Calu3 (cell line): ENCODE measurements at regions not wholly inside any gene's neighbourhood (a gene's known extent, or its start where the extent isn't known, plus 50 kb on each side); places are given as distances from the start of the nearest gene placed in this dataset.

Experiments
- BruUV-seq: library from RNA; stranded (reverse); fragments of 400-500 nt; replicated peaks from 2 replicates; lab custom pipeline; 2021; lab: Mats Ljungman, UMichigan
- CTCF ChIA-PET: fragments of 300-600 bp; sonication (Branson Sonifier 250); formaldehyde crosslinking; loops from one replicate; lab custom pipeline; 2022; ENCODE audit warnings: antibody characterized with exemption; lab: Charles Lee
- DNase-seq: peaks from one replicate; pipeline ENCODE4 v3.0.0; 2022
- H3K27ac Mint-ChIP-seq: one replicate; pipeline ENCODE4 v1.8.0; 2022; ENCODE audit warnings: mixed read lengths; ENCODE audit not compliant: unreplicated experiment
- H3K27me3 Mint-ChIP-seq: one replicate; pipeline ENCODE4 v1.8.0; 2022; ENCODE audit warnings: mixed read lengths; ENCODE audit not compliant: unreplicated experiment
- H3K36me3 Mint-ChIP-seq: one replicate; pipeline ENCODE4 v1.8.0; 2022; ENCODE audit warnings: mild to moderate bottlenecking, moderate library complexity, mixed read lengths; ENCODE audit not compliant: insufficient read depth, unreplicated experiment
- H3K4me1 Mint-ChIP-seq: one replicate; pipeline ENCODE4 v1.8.0; 2022; ENCODE audit warnings: mild to moderate bottlenecking, low read depth, mixed read lengths; ENCODE audit not compliant: unreplicated experiment
- H3K4me3 Mint-ChIP-seq: one replicate; pipeline ENCODE4 v1.8.0; 2022; ENCODE audit warnings: mild to moderate bottlenecking, low read depth, moderate library complexity, mixed read lengths; ENCODE audit not compliant: unreplicated experiment
- H3K9me3 Mint-ChIP-seq: one replicate; pipeline ENCODE4 v1.8.0; 2022; ENCODE audit warnings: low read depth, mixed read lengths; ENCODE audit not compliant: unreplicated experiment
- CTCF ChIP-seq: fragments of 200-600 bp; IDR thresholded peaks from one replicate; pipeline ENCODE4 v1.8.0; 2022; ENCODE audit warnings: antibody characterized with exemption; ENCODE audit not compliant: unreplicated experiment
- intact Hi-C: fragments of 100-400 bp; cut with micrococcal nuclease; formaldehyde crosslinking; loops from one replicate; pipeline ENCODE4 v1.10.0; 2022; ENCODE audit not compliant: unreplicated experiment

- no peaks in the 10 kb centered on the region for H3K36me3 Mint-ChIP-seq
- peaks cover 18% of the 10 kb centered on the region for H3K27me3 Mint-ChIP-seq
- no peaks in the 10 kb centered on the region for H3K4me1 Mint-ChIP-seq
- TF ChIP-seq CTCF, result no peak
- H3K4me3 Mint-ChIP-seq, result no peak overlapping the region
- CTCF ChIA-PET, result no interaction called here
- H3K9me3 Mint-ChIP-seq, result no peaks in the 10 kb centered on the region
- no TSS peak for BruUV-seq
- DNase-seq, result no peak
- intact Hi-C loops, result loop anchor here (5.0 to 10.0 kb wide), 2 partner anchors 99 to 302 kb away; no protein-coding TSS in a partner anchor
- no peak overlapping the region for H3K27ac Mint-ChIP-seq
These were observed 101.7 kb upstream of the COL6A5 start for GRCh38 chr3:130243808-130244207.

DNA sequence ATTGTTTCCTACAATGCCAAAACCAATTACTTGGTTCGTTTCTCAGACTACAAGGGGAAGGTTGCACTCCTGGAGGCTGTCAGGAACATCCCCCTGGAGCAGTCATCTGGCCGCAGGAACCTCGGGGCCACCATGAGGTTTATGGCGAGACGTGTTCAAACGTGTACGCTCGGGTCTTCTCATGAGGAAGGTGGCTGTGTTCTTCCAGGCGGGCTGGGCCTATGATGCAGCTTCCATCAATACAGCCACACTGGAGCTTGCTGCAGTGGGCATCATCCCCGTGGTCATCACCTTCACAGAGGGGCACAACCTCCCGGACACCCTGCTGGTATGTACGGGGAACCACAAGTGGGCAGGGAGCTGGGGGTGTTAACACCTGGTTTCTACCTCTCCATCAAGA lies 94.5 kb upstream of the COL6A5 start:
- H3K27ac Mint-ChIP-seq, result no peak overlapping the region
- H3K36me3 Mint-ChIP-seq, result no peaks in the 10 kb centered on the region
- no TSS peak for BruUV-seq
- no peak overlapping the region for H3K4me3 Mint-ChIP-seq
- CTCF ChIA-PET, result no interaction called here
- H3K27me3 Mint-ChIP-seq, result peaks cover 40% of the 10 kb centered on the region
- no peak for TF ChIP-seq CTCF
- intact Hi-C loops, result no loop called here
- no peaks in the 10 kb centered on the region for H3K4me1 Mint-ChIP-seq
- DNase-seq, result no peak
- H3K9me3 Mint-ChIP-seq, result no peaks in the 10 kb centered on the region

- Mint-ChIP-seq H3K27me3 (peaks cover 63% of the 10 kb centered on the region), H3K27ac (no peak overlapping the region), H3K36me3 (no peaks in the 10 kb centered on the region), H3K9me3 (no peaks in the 10 kb centered on the region), H3K4me1 (no peaks in the 10 kb centered on the region), H3K4me3 (no peak overlapping the region)
- no TSS peak for BruUV-seq
- TF ChIP-seq CTCF, result no peak
- no peak for DNase-seq
- intact Hi-C loops, result no loop called here
- CTCF ChIA-PET, result no interaction called here
These were observed 90.0 kb upstream of the COL6A5 start for GRCh38 chr3:130255442-130255841.

DNA sequence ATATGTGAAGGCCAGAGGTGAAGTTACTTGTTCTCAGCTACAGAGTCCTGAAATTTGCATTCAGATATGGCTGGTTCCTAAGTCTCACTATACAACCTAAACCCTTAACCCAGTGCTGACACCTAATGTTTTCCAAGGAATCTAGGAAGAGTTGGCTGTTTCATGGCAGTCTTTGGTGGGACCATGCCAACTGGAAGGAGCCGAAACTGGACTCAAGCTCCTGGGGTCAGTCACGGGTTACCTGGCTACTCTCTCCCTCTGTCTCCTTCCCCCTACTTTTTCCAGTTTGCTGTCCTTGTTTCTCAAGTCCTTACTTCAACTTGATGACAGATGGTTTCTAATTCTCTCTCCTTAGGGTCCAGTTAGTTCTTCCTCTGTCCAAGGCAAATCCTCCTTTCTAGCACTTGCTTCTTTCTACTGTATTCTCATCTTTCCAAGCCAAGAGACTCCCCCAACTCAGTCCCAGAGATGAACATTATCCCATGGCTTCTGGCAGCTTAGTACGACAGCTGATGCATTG lies 88.6 kb upstream of the COL6A5 start:
- Mint-ChIP-seq H3K36me3 (no peaks in the 10 kb centered on the region), H3K4me1 (no peaks in the 10 kb centered on the region), H3K27ac (no peak overlapping the region), H3K4me3 (no peak overlapping the region), H3K9me3 (no peaks in the 10 kb centered on the region), H3K27me3 (peaks cover 70% of the 10 kb centered on the region)
- CTCF ChIA-PET, result no interaction called here
- BruUV-seq, result no TSS peak
- intact Hi-C loops, result no loop called here
- TF ChIP-seq CTCF, result no peak
- DNase-seq, result no peak
